Aorta (tissue), 5 donors: ENCODE measurements at regions not wholly inside any gene's neighbourhood (a gene's known extent, or its start where the extent isn't known, plus 50 kb on each side); places are given as distances from the start of the nearest gene placed in this dataset.

Experiments
- ATAC-seq: fragments of 200-7000 bp; cut with Tn5 transposase; one replicate; pipeline ENCODE4 v1.9.1; 2022; ENCODE audit warnings: moderate library complexity; ENCODE audit not compliant: low FRiP score
- DNase-seq, 2 donors: peaks; one replicate each; pipeline ENCODE4 v3.0.0-alpha.2; 2020
- H3K27ac ChIP-seq, 2 donors: one replicate each; pipeline ENCODE4 v1.5.1; 2013; ENCODE audit warnings: low read length in 2 of 2, mild to moderate bottlenecking in 2 of 2, moderate library complexity in 2 of 2, control low read depth in 1 of 2, inconsistent platforms in 1 of 2, low read depth in 1 of 2
- H3K27me3 ChIP-seq, 2 donors: one replicate each; pipeline ENCODE4 v1.6.1; 2013; ENCODE audit warnings: control low read depth in 1 of 2, low read length in 1 of 2, mild to moderate bottlenecking in 1 of 2, moderate library complexity in 1 of 2; ENCODE audit not compliant: insufficient read depth in 2 of 2, control insufficient read depth in 1 of 2
- H3K36me3 ChIP-seq, 2 donors: one replicate each; pipeline ENCODE4 v1.6.1; 2013; ENCODE audit warnings: control low read depth in 1 of 2, low read length in 1 of 2, mild to moderate bottlenecking in 1 of 2; ENCODE audit not compliant: insufficient read depth in 2 of 2, control insufficient read depth in 1 of 2
- H3K4me1 ChIP-seq, 2 donors: one replicate each; pipeline ENCODE4 v1.6.1; 2013; ENCODE audit warnings: low read length in 2 of 2, control low read depth in 1 of 2, mild to moderate bottlenecking in 1 of 2, moderate library complexity in 1 of 2; ENCODE audit not compliant: insufficient read depth in 2 of 2, control insufficient read depth in 1 of 2
- H3K4me3 ChIP-seq, 2 donors: one replicate each; pipeline ENCODE4 v1.5.1; 2013; ENCODE audit warnings: low read length in 2 of 2, control low read depth in 1 of 2, mild to moderate bottlenecking in 1 of 2
- H3K9me3 ChIP-seq: one replicate; pipeline ENCODE4 v1.6.1; 2013; ENCODE audit warnings: mild to moderate bottlenecking, low read length; ENCODE audit not compliant: control insufficient read depth
- WGBS, 2 donors: extraction: QIAGEN DNeasy Blood & Tissue Kit; methylation state at CpG; one replicate each; pipeline ENCODE4 v1.1.7; 2013; 5-methylcytosine and 5-hydroxymethylcytosine counted together
- intact Hi-C, 2 donors: fragments of 100-400 bp; cut with DNase I; formaldehyde crosslinking; loops; one replicate each; pipeline versions ENCODE4 v1.14.2 to v1.15.0; 2022
- donor health status: healthy with polysubstance abuse.
- donor health status: Bipolar disorder and iron deficiency.
- donor health status: DM: no; HTN: no; CAD: no.
- donor health status: DM: no; HTN: no; CAD: no.
- donor health status: DM: yes; HTN: yes; CAD: no.

- intact Hi-C loops = no loop called here
- no peaks in the 10 kb centered on the region for H3K36me3 ChIP-seq
- H3K4me1 ChIP-seq = peaks cover 0 to 5% of the 10 kb centered on the region in 2 donors
- no peaks in the 10 kb centered on the region for H3K9me3 ChIP-seq
- no peak for ATAC-seq
- WGBS, 2 donors = 64 to 65% methylated on average over 4 of the region's 4 CpGs
- no peak overlapping the region for H3K27ac ChIP-seq
- no peaks in the 10 kb centered on the region for H3K27me3 ChIP-seq
- no peak overlapping the region for H3K4me3 ChIP-seq
- DNase-seq = no peak
Observed at GRCh38 chr7:45985902-45986301, 64.8 kb upstream of the IGFBP3 start.

- DNase-seq = no peak
- no peak for ATAC-seq
- no peak overlapping the region for H3K4me3 ChIP-seq
- no peaks in the 10 kb centered on the region for H3K9me3 ChIP-seq
- peaks cover 0 to 5% of the 10 kb centered on the region in 2 donors for H3K4me1 ChIP-seq
- WGBS, 2 donors = 83 to 84% methylated on average over 6 of the region's 6 CpGs
- H3K27me3 ChIP-seq = no peaks in the 10 kb centered on the region
- no peaks in the 10 kb centered on the region for H3K36me3 ChIP-seq
- H3K27ac ChIP-seq = peak overlapping the region; percentile 3 to 75
- intact Hi-C loops = no loop called here
Observed at GRCh38 chr7:45984386-45985295, 63.6 kb upstream of the IGFBP3 start.

- peak overlapping the region; percentile 3 to 52 for H3K27ac ChIP-seq
- H3K4me1 ChIP-seq = peaks cover 2 to 13% of the 10 kb centered on the region in 2 donors
- DNase-seq (peak in 1 of 2 donors; percentile 59), ATAC-seq (peak; percentile 61)
- H3K9me3 ChIP-seq = no peaks in the 10 kb centered on the region
- H3K36me3 ChIP-seq = no peaks in the 10 kb centered on the region
- H3K27me3 ChIP-seq = no peaks in the 10 kb centered on the region
- WGBS, 2 donors = 1 to 4% methylated on average over 6 of the region's 6 CpGs
- no peak overlapping the region for H3K4me3 ChIP-seq
- intact Hi-C loops = no loop called here
Observed at GRCh38 chr7:45983720-45984255, 62.7 kb upstream of the IGFBP3 start.

GRCh38 chr7:45982907-45983719, 62.0 kb upstream of the IGFBP3 start:
- Histone ChIP-seq H3K36me3 (no peaks in the 10 kb centered on the region), H3K27me3 (no peaks in the 10 kb centered on the region), H3K4me3 (no peak overlapping the region), H3K4me1 (peaks cover 2 to 14% of the 10 kb centered on the region in 2 donors), H3K27ac (peak overlapping the region; percentile 3 to 52), H3K9me3 (no peaks in the 10 kb centered on the region)
- DNase-seq (peak in 1 of 2 donors; percentile 52), ATAC-seq (peak; percentile 66)
- intact Hi-C loops = no loop called here
- 28 to 31% methylated on average over 11 of the region's 11 CpGs for WGBS, 2 donors

- peaks cover 2 to 14% of the 10 kb centered on the region in 2 donors for H3K4me1 ChIP-seq
- intact Hi-C loops = no loop called here
- WGBS, 2 donors = 92 to 98% methylated on average over 2 of the region's 2 CpGs
Observed at GRCh38 chr7:45982132-45982531, 61.1 kb upstream of the IGFBP3 start.

GRCh38 chr7:45980973-45981372, 59.9 kb upstream of the IGFBP3 start:
- intact Hi-C loops = no loop called here
- no peak for ATAC-seq
- Histone ChIP-seq H3K4me3 (no peak overlapping the region), H3K4me1 (peaks cover 2 to 14% of the 10 kb centered on the region in 2 donors), H3K27ac (peak overlapping the region in 1 of 2 donors; percentile 45), H3K27me3 (no peaks in the 10 kb centered on the region), H3K36me3 (no peaks in the 10 kb centered on the region), H3K9me3 (no peaks in the 10 kb centered on the region)
- no peak for DNase-seq
- WGBS, 2 donors = 89 to 90% methylated on average over 6 of the region's 6 CpGs

More at GRCh38 chr7:45982132-45982531, 61.1 kb upstream of the IGFBP3 start:
- no peaks in the 10 kb centered on the region for H3K27me3 ChIP-seq
- H3K4me3 ChIP-seq = no peak overlapping the region
- ATAC-seq (no peak), DNase-seq (no peak)
- no peaks in the 10 kb centered on the region for H3K9me3 ChIP-seq
- peak overlapping the region in 1 of 2 donors; percentile 1 for H3K27ac ChIP-seq
- no peaks in the 10 kb centered on the region for H3K36me3 ChIP-seq

GRCh38 chr7:45980181-45980905, 59.3 kb upstream of the IGFBP3 start:
- H3K4me1 ChIP-seq = peaks cover 2 to 14% of the 10 kb centered on the region in 2 donors
- intact Hi-C loops = no loop called here
- no peak overlapping the region for H3K4me3 ChIP-seq
- no peak for ATAC-seq
- no peak for DNase-seq
- no peaks in the 10 kb centered on the region for H3K9me3 ChIP-seq
- H3K36me3 ChIP-seq = no peaks in the 10 kb centered on the region
- H3K27ac ChIP-seq = peak overlapping the region; percentile 1 to 58
- no peaks in the 10 kb centered on the region for H3K27me3 ChIP-seq
- WGBS, 2 donors = 63 to 67% methylated on average over 7 of the region's 7 CpGs
